Right cardiac atrium (tissue), 5 donors: ENCODE measurements at regions not wholly inside any gene's neighbourhood (a gene's known extent, or its start where the extent isn't known, plus 50 kb on each side); places are given as distances from the start of the nearest gene placed in this dataset.

Source experiments
- ATAC-seq, 2 donors: fragments of 200-7000 bp; cut with Tn5 transposase; one replicate each; pipeline versions ENCODE4 v1.8.0 to v1.9.1; 2020; ENCODE audit warnings: moderate library complexity in 2 of 2, mild to moderate bottlenecking in 1 of 2
- DNase-seq, 3 donors: peaks; one replicate each; pipeline ENCODE4 v3.0.0-alpha.2; 2020
- H3K27ac ChIP-seq: one replicate; pipeline ENCODE4 v1.5.1; 2013; ENCODE audit warnings: mild to moderate bottlenecking, low read length, control low read depth, moderate library complexity
- H3K27me3 ChIP-seq: one replicate; pipeline ENCODE4 v1.6.1; 2013; ENCODE audit not compliant: control insufficient read depth, insufficient read depth
- H3K4me1 ChIP-seq: one replicate; pipeline ENCODE4 v1.6.1; 2013; ENCODE audit warnings: low read length; ENCODE audit not compliant: control insufficient read depth, insufficient read depth
- H3K4me3 ChIP-seq: one replicate; pipeline ENCODE4 v1.5.1; 2013; ENCODE audit warnings: low read length, control low read depth
- H3K9me3 ChIP-seq: one replicate; pipeline ENCODE4 v1.6.1; 2013; ENCODE audit warnings: low read length; ENCODE audit not compliant: control insufficient read depth
- WGBS: extraction: QIAGEN DNeasy Blood & Tissue Kit; methylation state at CpG from one replicate; pipeline ENCODE4 v1.1.7; 2013; 5-methylcytosine and 5-hydroxymethylcytosine counted together
- intact Hi-C, 4 donors: fragments of 100-400 bp; cut with DNase I; formaldehyde crosslinking; loops; one replicate each; pipeline versions ENCODE4 v1.11.0 to v1.14.0; 2022 to 2023
- donor health status: healthy with polysubstance abuse.
- donor health status: DM: no; HTN: yes; CAD: no.
- donor health status: DM: no; HTN: no; CAD: no.
- donor health status: DM: no; HTN: yes; CAD: no; lungs with severe emphysema.
- donor health status: DM: yes; HTN: yes; CAD: no.

DNA sequence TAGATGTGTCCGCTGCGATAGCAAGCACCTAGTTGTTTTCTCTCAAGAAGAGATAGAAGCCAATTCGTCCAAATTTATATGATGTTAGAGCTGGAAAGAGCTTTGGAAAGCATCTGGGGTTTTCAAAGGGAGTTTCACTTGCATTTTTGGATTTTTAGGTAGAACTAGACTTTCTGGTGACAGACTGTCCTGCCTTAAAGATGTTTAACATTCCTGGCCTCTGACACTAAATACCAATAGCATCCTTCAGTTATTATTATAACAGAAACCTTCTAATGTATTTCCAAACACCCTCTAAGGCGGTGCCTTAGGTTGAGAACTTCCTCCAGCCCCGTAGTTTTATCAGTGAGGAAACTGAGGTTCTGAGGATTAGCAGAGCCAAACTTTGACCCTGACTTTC lies 305.3 kb downstream of the SATB1 start:
- H3K9me3 ChIP-seq: no peaks in the 10 kb centered on the region
- no peaks in the 10 kb centered on the region for H3K4me1 ChIP-seq
- 70% methylated on average over 5 of the region's 5 CpGs for WGBS
- no peaks in the 10 kb centered on the region for H3K27me3 ChIP-seq
- ATAC-seq: no peak
- no peak for DNase-seq
- intact Hi-C loops: no loop called here
- no peak overlapping the region for H3K27ac ChIP-seq
- no peak overlapping the region for H3K4me3 ChIP-seq

GRCh38 chr3:18114894-18115293 lies 310.2 kb downstream of the SATB1 start:
- H3K27me3 ChIP-seq: no peaks in the 10 kb centered on the region
- ATAC-seq: no peak
- intact Hi-C loops: no loop called here

GRCh38 chr3:18113417-18113816 lies 311.7 kb downstream of the SATB1 start:
- H3K4me1 ChIP-seq: no peaks in the 10 kb centered on the region
- no peak overlapping the region for H3K4me3 ChIP-seq
- intact Hi-C loops: no loop called here
- ATAC-seq (no peak), DNase-seq (no peak)
- H3K27ac ChIP-seq: no peak overlapping the region
- 63% methylated on average over 4 of the region's 4 CpGs for WGBS
- H3K9me3 ChIP-seq: no peaks in the 10 kb centered on the region
- H3K27me3 ChIP-seq: no peaks in the 10 kb centered on the region

More at GRCh38 chr3:18114894-18115293, 310.2 kb downstream of the SATB1 start:
- H3K4me3 ChIP-seq: no peak overlapping the region
- DNase-seq: no peak
- H3K27ac ChIP-seq: no peak overlapping the region
- H3K9me3 ChIP-seq: no peaks in the 10 kb centered on the region
- H3K4me1 ChIP-seq: no peaks in the 10 kb centered on the region
- WGBS: 88% methylated on average over 4 of the region's 4 CpGs

DNA sequence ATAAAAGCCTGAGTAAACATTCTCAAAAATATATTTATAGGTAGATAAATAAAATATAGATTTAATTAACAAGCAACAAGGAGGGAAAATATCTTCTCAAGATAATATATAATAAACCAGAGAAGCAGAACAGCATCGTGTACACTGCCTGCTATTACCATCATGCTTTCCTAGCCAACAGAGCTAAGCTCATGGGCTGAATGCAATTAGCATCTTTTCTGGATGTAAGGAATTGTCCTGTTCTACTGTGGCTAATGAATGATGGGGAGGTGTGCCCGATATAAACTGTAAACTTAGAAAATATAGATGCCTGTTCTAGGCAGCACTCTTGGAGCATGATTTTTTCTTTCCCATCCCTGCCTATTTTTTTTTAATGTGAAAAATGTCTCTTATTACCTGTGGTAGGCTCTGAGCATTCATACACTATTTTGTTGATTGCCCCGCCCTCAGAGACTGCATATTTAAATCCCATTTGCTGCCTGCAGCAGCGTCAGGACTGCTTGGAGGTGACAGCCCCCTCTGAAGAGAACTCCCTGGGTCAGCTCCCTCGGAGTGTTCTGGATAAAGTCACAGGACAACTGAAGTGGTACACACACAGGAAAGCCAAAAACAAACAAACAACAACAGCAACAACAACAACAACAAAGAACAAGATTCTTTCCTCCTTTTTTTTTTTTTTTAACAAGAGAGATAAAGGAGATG lies 312.3 kb downstream of the SATB1 start:
- Histone ChIP-seq H3K9me3 (no peaks in the 10 kb centered on the region), H3K27ac (no peak overlapping the region), H3K4me1 (no peaks in the 10 kb centered on the region), H3K4me3 (no peak overlapping the region), H3K27me3 (no peaks in the 10 kb centered on the region)
- ATAC-seq: no peak
- 56% methylated on average over 5 of the region's 5 CpGs for WGBS
- no peak for DNase-seq
- intact Hi-C loops: no loop called here

DNA sequence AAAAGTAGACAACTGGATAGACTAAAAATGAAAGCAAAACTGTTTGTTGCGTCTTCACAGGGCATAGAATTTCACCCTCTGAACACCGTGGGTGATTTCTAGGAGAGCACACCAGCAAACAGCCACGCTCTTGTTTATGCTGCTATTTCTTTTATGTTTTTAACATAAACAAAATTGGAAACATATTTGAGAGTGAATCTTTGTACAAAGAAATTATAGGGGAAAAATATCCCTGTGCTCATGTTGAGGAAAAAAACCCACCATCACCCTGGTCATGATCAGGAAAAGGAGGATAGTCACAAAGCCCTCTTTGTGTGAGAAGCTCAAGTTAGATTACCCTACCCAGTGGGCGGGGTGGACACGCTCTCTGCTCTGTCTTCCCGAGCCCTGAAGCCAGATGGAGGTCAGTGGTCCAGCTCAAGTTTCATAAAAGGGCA lies 313.3 kb downstream of the SATB1 start:
- Histone ChIP-seq H3K9me3 (no peaks in the 10 kb centered on the region), H3K27ac (no peak overlapping the region), H3K4me3 (peak overlapping the region; percentile 32), H3K4me1 (no peaks in the 10 kb centered on the region), H3K27me3 (no peaks in the 10 kb centered on the region)
- intact Hi-C loops: no loop called here
- DNase-seq (peak in 2 of 3 donors; percentile 27 to 71), ATAC-seq (peak in 1 of 2 donors; percentile 75)
- 27% methylated on average over 6 of the region's 6 CpGs for WGBS

GRCh38 chr3:18103591-18103990 lies 321.5 kb downstream of the SATB1 start:
- ATAC-seq (no peak), DNase-seq (no peak)
- Histone ChIP-seq H3K4me1 (no peaks in the 10 kb centered on the region), H3K4me3 (no peak overlapping the region), H3K27me3 (no peaks in the 10 kb centered on the region), H3K27ac (no peak overlapping the region), H3K9me3 (no peaks in the 10 kb centered on the region)
- 79% methylated on average over 3 of the region's 3 CpGs for WGBS
- intact Hi-C loops: no loop called here

DNA sequence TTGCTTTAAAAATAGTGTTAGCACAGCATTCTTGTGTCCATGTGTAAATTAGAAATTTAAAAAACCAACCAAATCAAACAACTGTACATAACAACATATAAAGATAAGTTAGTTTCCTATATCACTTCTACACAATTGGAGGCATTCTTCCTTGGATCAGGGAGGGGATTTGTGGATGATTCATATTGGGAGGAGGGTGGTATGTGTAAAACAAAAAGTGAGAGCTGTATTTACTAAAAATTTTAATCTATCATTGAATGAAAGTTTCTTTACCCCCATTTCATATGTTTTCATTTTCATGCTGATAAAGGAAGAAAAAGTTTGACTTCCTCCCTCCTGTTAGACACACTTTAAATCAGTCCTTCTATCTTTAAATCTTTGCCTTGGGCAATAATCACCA lies 325.0 kb downstream of the SATB1 start:
- Histone ChIP-seq H3K4me1 (no peaks in the 10 kb centered on the region), H3K27ac (no peak overlapping the region), H3K9me3 (no peaks in the 10 kb centered on the region), H3K27me3 (no peaks in the 10 kb centered on the region), H3K4me3 (no peak overlapping the region)
- DNase-seq: no peak
- no peak for ATAC-seq
- intact Hi-C loops: no loop called here

GRCh38 chr3:18099611-18100010 lies 325.5 kb downstream of the SATB1 start:
- Histone ChIP-seq H3K4me3 (no peak overlapping the region), H3K27me3 (no peaks in the 10 kb centered on the region), H3K4me1 (no peaks in the 10 kb centered on the region), H3K9me3 (no peaks in the 10 kb centered on the region), H3K27ac (no peak overlapping the region)
- ATAC-seq: no peak
- intact Hi-C loops: no loop called here
- WGBS: 59% methylated on average over 5 of the region's 5 CpGs
- no peak for DNase-seq

DNA sequence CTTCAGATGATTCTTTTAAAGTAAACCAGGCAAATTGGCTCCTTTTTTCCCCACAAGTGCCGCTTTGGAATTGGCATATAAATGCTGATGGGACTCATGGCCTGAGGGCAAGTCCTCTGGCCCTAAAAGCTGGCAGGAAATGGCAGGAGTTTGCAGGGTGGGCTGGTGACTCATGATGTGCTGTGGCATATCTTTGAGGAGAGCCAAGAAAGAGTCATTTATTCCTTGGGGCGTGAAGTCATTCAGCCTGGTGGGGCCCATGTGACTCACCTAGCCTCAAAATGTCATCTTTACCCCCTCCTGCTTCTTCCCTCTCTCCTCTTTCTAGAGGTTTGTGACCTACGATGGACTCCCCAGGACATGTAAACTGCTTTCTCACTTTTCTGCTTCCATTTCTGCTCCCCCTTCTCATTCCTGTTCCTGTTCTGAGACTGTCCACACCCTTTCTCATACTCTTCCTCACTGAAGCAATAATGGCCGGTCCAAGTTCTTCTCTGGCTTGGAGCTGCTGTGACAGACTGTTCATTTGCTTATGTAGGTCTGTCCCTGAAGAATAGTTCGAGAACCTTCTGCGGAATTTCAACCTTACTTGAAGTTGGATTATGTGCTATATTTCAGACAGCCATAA lies 326.1 kb downstream of the SATB1 start:
- intact Hi-C loops: no loop called here
- Histone ChIP-seq H3K27me3 (no peaks in the 10 kb centered on the region), H3K4me1 (no peaks in the 10 kb centered on the region), H3K4me3 (no peak overlapping the region), H3K9me3 (no peaks in the 10 kb centered on the region), H3K27ac (no peak overlapping the region)
- no peak for ATAC-seq
- DNase-seq: no peak
- 80% methylated on average over 6 of the region's 6 CpGs for WGBS

DNA sequence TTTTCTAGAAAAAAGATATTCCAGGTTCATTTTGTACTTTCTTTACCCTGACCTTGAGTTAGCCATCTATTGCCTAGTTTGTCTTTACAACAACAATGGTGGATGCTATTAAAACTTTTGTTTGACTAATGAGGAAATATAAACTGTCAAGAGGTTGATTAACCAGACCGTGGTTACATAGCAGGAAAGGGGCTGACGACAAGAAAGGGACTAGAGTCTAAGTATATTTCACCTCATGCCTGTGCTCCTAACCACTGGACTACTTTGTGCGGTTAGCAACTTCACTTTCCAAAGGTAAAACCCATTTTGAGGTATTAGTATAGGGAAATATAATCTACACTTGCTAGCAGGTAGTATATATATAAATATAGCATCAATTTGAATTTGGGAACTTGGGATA lies 327.1 kb downstream of the SATB1 start:
- intact Hi-C loops: no loop called here
- no peak for DNase-seq
- Histone ChIP-seq H3K27me3 (no peaks in the 10 kb centered on the region), H3K27ac (no peak overlapping the region), H3K4me1 (no peaks in the 10 kb centered on the region), H3K4me3 (no peak overlapping the region), H3K9me3 (no peaks in the 10 kb centered on the region)
- no peak for ATAC-seq
- 86% methylated on average over 3 of the region's 3 CpGs for WGBS

GRCh38 chr3:18097473-18097872 lies 327.7 kb downstream of the SATB1 start:
- 84% methylated on average over 3 of the region's 3 CpGs for WGBS
- ATAC-seq (no peak), DNase-seq (no peak)
- H3K27me3 ChIP-seq: no peaks in the 10 kb centered on the region
- H3K4me3 ChIP-seq: no peak overlapping the region
- intact Hi-C loops: no loop called here
- no peak overlapping the region for H3K27ac ChIP-seq
- H3K9me3 ChIP-seq: no peaks in the 10 kb centered on the region
- no peaks in the 10 kb centered on the region for H3K4me1 ChIP-seq
